ENCODE measurements at regions not wholly inside any gene's neighbourhood (a gene's known extent, or its start where the extent isn't known, plus 50 kb on each side); places are given as distances from the start of the nearest gene placed in this dataset.

GRCh38 chr15:31925541-31925940 lies 104.8 kb upstream of the CHRNA7 start:
- no peak for TF ChIP-seq CTCF (IDR thresholded peaks at IDR 0.05; ENCODE audit: low read depth, low read length, missing control alignments)
- DNase-seq (ENCODE audit: extremely low read depth, low read depth) = no peak
- H3K4me3 ChIP-seq (replicated peaks; ENCODE audit: low read depth, low read length) = no peak overlapping the region

- no peak overlapping the region for H3K4me3 ChIP-seq (replicated peaks; ENCODE audit: low read depth, low read length)
- no peak for TF ChIP-seq CTCF (IDR thresholded peaks at IDR 0.05; ENCODE audit: low read depth, low read length, missing control alignments)
- no peak for DNase-seq (ENCODE audit: extremely low read depth, low read depth)
These were observed 99.3 kb upstream of the CHRNA7 start for GRCh38 chr15:31930967-31931366.

DNA sequence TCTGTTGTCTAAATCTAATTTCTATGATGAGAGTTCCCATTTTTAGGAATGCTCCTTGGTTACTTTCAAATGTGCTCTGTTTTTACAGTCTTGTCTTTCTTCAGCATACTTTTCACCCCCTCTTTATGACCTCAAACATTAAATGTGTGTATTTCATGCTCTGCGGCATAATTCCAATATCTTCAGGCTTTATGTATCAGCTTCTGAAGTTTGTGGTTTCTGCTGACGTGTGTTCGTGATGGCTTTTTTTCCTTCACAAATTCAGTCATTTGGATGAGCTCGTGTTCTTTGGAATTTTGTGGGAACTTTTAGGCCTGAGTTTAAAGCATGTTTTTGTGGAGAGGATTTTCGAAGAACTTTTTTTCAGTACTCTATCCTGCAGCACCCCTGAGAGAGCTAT lies 97.7 kb upstream of the CHRNA7 start:
- no peak for TF ChIP-seq CTCF (IDR thresholded peaks at IDR 0.05; ENCODE audit: low read depth, low read length, missing control alignments)
- no peak for DNase-seq (ENCODE audit: extremely low read depth, low read depth)
- no peak overlapping the region for H3K4me3 ChIP-seq (replicated peaks; ENCODE audit: low read depth, low read length)

GRCh38 chr15:31934821-31935220 lies 95.5 kb upstream of the CHRNA7 start:
- no peak overlapping the region for H3K4me3 ChIP-seq (replicated peaks; ENCODE audit: low read depth, low read length)
- DNase-seq (ENCODE audit: extremely low read depth, low read depth) = no peak
- no peak for TF ChIP-seq CTCF (IDR thresholded peaks at IDR 0.05; ENCODE audit: low read depth, low read length, missing control alignments)

GRCh38 chr15:31953478-31953877 lies 76.8 kb upstream of the CHRNA7 start:
- no peak overlapping the region for H3K4me3 ChIP-seq (replicated peaks; ENCODE audit: low read depth, low read length)
- DNase-seq (ENCODE audit: extremely low read depth, low read depth) = no peak
- TF ChIP-seq CTCF (IDR thresholded peaks at IDR 0.05; ENCODE audit: low read depth, low read length, missing control alignments) = no peak

DNA sequence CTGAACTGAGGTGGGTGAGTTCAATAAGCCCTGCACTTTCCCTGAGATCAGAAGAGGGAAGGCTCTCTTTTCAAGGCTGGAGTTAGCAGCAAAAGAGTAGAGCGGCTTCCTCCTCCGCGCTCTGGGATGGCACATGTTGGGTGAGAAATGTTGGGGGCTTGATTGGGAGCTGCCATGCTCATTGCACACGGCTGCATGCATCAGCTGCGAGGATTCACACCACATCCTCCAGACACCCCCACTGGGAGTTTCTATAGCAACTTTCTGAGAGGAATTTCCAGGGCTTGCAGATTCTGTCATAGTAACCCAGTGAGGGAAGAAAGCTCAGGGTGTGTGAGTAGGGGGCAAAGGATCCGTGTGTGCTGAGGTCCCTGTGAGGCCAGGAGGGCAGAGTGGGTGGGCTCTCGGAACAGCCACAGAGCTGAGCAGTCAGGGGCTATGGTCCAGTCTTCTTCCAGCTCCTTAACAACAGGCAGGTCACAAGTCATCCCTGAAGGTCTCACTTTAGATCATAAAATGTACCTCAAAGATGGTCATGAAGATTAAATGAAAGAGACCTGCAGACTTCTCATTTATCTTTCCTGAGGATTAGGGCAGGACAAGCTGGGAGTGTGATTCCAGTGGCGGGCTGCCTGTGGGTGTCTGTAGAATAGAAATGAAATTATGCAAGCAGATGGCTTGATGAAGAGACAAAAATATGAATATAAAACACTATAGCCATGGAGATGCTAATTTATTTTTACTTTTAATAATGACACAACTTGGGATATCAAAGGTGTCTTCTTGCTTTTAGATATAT lies 75.7 kb upstream of the CHRNA7 start:
- H3K4me3 ChIP-seq (replicated peaks; ENCODE audit: low read depth, low read length) = no peak overlapping the region
- no peak for DNase-seq (ENCODE audit: extremely low read depth, low read depth)
- TF ChIP-seq CTCF (IDR thresholded peaks at IDR 0.05; ENCODE audit: low read depth, low read length, missing control alignments) = no peak

- no peak for DNase-seq (ENCODE audit: extremely low read depth, low read depth)
- no peak for TF ChIP-seq CTCF (IDR thresholded peaks at IDR 0.05; ENCODE audit: low read depth, low read length, missing control alignments)
These were observed 74.6 kb upstream of the CHRNA7 start for GRCh38 chr15:31955734-31956133.

More at GRCh38 chr15:31955734-31956133, 74.6 kb upstream of the CHRNA7 start:
- no peak overlapping the region for H3K4me3 ChIP-seq (replicated peaks; ENCODE audit: low read depth, low read length)
